HAP-1 (cell line): ENCODE measurements at regions not wholly inside any gene's neighbourhood (a gene's known extent, or its start where the extent isn't known, plus 50 kb on each side); places are given as distances from the start of the nearest gene placed in this dataset.
A peak's percentile ranks its signal among the peaks of the same experiment; 100 is the strongest.
"Not testable (repeated sequence)": the region's sequence is repeated elsewhere in the genome, so short reads cannot be mapped to it uniquely, and the experiment has no call there.

Experiments
- DNase-seq, 2 experiments: peaks; one replicate each; pipeline ENCODE4 v3.0.0-alpha.2; 2016 to 2020; ENCODE audit warnings: low spot score in 2 of 2
- H3K27me3 ChIP-seq: fragments of 250-450 bp; sonication (Bioruptor Pico); 2 replicates; pipeline ENCODE4 v1.5.1; 2020; ENCODE audit warnings: low read depth, mild to moderate bottlenecking, moderate library complexity
- H3K36me3 ChIP-seq: fragments of 250-450 bp; sonication (Bioruptor Pico); replicated peaks from 2 replicates; pipeline ENCODE4 v1.5.1; 2020; ENCODE audit warnings: mild to moderate bottlenecking
- H3K4me1 ChIP-seq: fragments of 250-450 bp; sonication (Bioruptor Pico); 2 replicates; pipeline ENCODE4 v1.5.1; 2020; ENCODE audit warnings: mild to moderate bottlenecking
- H3K4me3 ChIP-seq: fragments of 250-450 bp; sonication (Bioruptor Pico); 2 replicates; pipeline ENCODE4 v1.5.1; 2020; ENCODE audit warnings: mild to moderate bottlenecking, moderate library complexity
- H3K9me3 ChIP-seq: fragments of 250-450 bp; sonication (Bioruptor Pico); 2 replicates; pipeline ENCODE4 v1.5.1; 2020; ENCODE audit warnings: mild to moderate bottlenecking, moderate library complexity
- in situ Hi-C: fragments of 300-500 bp; cut with MboI; formaldehyde crosslinking; loops from 3 replicates; pipeline ENCODE4 v1.14.3; 2020; ENCODE audit warnings: low sequenced_read_pairs, inconsistent platforms, mixed read lengths

DNA sequence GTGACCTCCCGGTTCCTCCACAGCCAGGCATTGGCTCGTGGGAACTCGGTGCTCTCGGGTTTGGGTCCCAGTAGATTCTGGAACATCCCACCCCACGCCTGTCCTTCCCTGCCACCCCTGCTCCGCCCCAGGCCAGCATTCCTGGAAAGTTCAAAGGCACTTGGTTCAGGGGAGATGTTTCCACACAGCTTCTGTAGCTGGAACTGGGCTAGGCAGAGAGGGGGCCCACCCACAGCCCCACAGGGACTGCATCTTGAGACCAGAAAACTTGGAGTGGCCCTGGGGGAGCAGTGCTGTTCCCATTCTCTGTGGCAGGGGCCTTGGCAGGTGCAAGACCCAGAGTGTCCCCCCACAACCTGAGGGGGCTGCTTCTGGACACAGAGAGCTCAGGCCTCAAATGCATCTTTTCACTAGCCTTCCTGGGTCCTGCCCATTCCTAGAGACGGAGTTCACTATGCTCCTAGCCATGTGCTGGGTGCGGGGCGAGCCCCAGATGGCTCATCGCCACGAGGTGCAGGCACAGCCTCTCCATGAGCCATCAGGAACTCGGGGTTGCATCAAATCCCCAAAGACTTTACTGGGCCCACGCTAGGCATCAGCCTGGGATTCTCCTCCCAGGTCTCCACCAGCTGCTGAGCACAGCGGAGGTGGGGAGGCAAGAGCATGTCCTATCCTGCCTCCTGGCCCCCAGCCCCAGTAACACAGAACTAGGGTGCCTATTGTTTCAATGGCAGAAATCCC is 68.7 kb downstream of the ZFP36L2 start:
- Histone ChIP-seq H3K27me3 (no peaks in the 10 kb centered on the region), H3K4me3 (no peak overlapping the region), H3K4me1 (no peaks in the 10 kb centered on the region), H3K36me3 (no peaks in the 10 kb centered on the region), H3K9me3 (no peaks in the 10 kb centered on the region)
- no peak for DNase-seq
- in situ Hi-C loops: no loop called here

DNA sequence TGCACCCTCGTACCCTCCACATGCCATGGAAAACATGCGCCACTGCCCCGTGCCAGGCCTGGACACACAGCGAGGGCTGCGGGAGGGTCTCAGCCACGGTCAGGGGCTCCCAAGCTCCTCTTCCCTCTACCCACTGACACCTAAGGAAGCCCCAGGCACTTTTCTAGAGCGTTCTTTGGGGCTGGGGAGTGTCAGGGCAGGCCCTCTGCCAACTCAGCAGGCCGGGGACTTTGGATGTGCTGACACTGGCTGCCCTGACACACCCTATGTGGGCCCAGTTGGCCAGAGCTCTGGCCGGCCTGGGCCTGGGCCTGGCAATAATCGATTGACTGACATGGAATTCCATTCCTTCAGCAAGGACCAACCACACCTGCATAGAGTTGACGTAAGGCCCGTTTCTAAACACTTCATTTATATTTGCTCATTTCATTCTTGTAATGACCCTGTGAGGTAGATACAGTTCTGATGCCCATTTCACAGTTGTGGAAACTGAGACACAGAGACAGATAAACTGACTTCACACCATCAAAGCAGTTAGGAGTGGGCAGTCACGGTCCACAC is 70.5 kb downstream of the ZFP36L2 start:
- Histone ChIP-seq H3K9me3 (no peaks in the 10 kb centered on the region), H3K27me3 (no peaks in the 10 kb centered on the region), H3K4me3 (no peak overlapping the region), H3K36me3 (no peaks in the 10 kb centered on the region), H3K4me1 (no peaks in the 10 kb centered on the region)
- in situ Hi-C loops: no loop called here
- DNase-seq: no peak

DNA sequence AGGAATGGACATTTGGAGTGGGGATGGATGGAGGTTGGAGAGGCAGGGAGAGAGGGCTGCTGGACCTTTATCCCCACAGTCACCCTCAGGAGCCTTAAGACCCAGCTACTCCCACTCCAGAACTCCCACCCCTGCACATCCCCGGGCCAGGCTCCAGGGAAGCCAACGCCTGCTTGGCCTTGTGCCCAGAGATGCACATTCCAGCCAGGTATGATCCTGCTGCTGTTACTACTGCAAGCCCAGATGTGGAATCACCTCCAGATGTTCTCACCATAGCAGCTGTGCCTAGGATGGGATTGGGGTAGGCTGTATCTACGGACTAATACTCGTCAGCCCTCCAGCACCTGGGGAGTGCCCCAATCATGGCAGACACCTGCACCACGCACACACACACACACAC is 71.7 kb downstream of the ZFP36L2 start:
- Histone ChIP-seq H3K4me3 (no peak overlapping the region), H3K9me3 (no peaks in the 10 kb centered on the region), H3K4me1 (no peaks in the 10 kb centered on the region), H3K36me3 (no peaks in the 10 kb centered on the region), H3K27me3 (no peaks in the 10 kb centered on the region)
- in situ Hi-C loops: no loop called here
- no peak for DNase-seq

DNA sequence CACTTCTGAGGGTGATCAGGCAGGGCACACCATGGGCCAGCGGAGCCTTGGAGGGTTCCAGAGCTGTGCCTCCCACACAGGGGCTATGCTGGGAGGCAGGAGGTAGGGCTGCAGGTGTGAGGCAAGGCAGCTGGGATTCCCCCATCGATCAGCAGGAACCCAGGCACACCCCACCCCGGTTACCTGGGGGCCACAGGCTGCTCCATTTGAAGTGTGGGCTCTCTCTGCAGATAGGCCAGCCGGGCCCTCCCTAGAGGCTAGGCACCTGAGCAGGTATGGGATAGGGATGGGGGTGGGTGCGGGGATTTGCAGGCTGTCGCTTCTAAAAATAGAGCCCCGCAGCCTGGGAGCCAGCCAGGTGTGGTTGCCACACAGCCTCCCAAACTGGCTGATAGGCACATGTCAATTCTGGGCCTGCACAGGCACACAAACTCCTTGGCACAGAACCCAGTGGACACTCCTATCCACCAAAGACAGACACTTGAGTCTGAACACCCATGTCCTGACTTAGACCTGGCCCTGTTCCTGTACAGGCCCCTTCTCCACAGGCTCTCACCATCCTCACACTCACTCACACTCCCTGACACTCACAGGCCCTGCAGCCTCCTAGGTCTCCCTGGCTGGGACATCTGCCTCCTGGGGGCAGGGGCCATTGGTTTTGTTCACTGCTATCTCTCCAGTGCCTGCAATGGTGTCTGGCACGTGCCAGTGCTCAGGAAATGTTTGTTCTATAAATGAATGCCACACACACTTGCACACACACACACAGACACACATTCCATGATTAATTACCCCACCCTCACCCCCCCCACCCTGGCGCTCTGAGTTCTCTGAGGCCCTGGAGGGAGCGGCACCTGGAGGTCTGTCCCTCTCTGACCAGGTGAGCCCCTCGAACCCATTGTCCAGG is 73.4 kb downstream of the ZFP36L2 start:
- DNase-seq: no peak
- H3K9me3 ChIP-seq: no peaks in the 10 kb centered on the region
- H3K36me3 ChIP-seq: no peaks in the 10 kb centered on the region
- no peaks in the 10 kb centered on the region for H3K27me3 ChIP-seq
- H3K4me3 ChIP-seq: no peak overlapping the region
- H3K4me1 ChIP-seq: no peaks in the 10 kb centered on the region
- in situ Hi-C loops: no loop called here

DNA sequence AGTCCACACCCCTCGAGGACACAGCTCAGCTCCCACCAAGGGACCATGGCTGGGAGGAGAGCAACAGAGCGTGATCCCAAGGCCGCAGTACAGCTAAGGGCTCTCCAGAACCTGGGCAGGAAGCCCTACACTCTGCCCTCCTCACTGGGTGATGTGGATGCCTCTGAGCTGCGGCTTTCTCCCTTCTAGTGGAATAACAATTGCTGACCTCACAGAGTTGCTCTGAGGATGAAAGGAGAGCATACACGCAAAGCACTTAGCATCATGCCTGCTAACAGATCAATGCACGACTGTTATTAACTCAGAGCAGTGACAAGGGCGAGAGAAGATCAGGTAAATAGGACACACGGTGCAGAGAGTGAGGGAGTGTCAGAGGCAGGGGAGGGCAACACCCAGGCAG is 74.2 kb downstream of the ZFP36L2 start:
- Histone ChIP-seq H3K4me1 (no peaks in the 10 kb centered on the region), H3K4me3 (no peak overlapping the region), H3K36me3 (no peaks in the 10 kb centered on the region), H3K27me3 (no peaks in the 10 kb centered on the region), H3K9me3 (no peaks in the 10 kb centered on the region)
- in situ Hi-C loops: no loop called here
- DNase-seq: no peak

DNA sequence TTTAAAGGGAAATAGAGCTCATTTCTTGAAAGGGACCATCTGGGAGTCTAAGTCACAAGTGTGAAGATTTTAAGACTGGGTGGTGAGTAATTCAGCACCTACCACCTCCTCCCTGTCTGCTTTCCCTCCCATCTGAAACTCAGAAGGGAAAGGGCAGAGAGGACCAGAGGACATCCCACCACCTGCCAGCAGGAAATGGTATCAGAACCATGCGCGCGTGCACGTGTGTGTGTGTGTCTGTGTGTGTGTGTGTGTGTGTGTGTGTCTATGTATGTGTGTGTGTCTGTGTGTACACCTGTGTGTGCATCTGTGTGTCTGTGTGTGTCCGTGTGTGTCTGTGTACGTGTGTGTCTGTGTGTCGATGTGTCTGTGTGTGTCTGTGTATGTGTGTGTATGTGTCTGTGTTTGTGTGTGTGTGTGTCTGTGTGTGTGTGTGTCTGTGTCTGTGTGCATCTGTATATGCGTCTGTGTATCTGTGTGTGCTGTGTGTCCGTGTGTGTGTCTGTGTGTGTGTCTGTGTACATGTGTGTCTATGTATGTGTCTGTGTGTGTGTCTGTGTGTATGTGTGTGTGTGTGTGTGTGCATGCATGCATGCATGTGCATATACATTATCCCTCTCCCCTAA is 76.8 kb downstream of the ZFP36L2 start:
- DNase-seq: no peak
- in situ Hi-C loops: no loop called here
- no peaks in the 10 kb centered on the region for H3K27me3 ChIP-seq
- no peak overlapping the region for H3K4me3 ChIP-seq
- H3K9me3 ChIP-seq: no peaks in the 10 kb centered on the region
- H3K4me1 ChIP-seq: no peaks in the 10 kb centered on the region
- no peaks in the 10 kb centered on the region for H3K36me3 ChIP-seq

DNA sequence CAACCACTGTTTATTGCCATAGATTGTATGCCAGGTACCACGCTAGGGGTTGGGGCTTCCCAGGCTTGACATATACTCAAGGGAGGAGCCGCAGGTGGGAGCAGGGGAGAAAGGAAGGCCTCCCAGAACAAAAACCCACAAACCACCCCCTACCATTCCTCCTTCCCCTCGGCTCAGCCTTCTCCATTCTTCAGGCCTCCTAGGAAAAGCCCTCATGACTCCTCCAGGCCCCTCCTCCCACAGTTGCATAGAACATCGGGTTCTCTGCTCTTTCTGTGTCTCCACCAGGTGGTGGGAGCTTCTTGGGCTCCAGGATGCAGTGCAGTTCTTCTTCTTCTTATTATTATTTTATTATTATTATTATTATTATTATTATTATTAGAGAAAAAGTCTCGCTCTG is 80.3 kb downstream of the ZFP36L2 start:
- in situ Hi-C loops: no loop called here
- Histone ChIP-seq H3K4me1 (no peaks in the 10 kb centered on the region), H3K9me3 (no peaks in the 10 kb centered on the region), H3K36me3 (no peaks in the 10 kb centered on the region), H3K27me3 (no peaks in the 10 kb centered on the region), H3K4me3 (no peak overlapping the region)
- no peak for DNase-seq

DNA sequence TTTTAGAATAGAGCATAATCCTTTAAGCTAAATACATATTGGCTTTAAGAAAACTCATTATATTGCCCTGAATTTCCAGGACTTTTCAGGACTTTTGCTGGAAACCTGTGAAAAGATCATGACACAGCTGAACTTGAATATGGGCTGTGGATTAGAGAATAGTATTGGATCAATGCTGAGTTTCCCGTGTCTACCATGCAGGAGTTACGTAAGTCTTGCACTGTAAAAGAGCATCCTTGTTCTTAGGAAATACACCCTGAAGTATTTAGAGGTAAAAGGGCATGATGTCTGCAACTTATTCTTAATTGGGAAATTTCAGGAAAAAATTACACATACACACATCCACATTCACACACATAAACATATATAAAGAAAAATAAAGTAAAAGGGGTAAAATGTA is 82.1 kb downstream of the ZFP36L2 start:
- H3K27me3 ChIP-seq: no peaks in the 10 kb centered on the region
- in situ Hi-C loops: no loop called here
- H3K4me1 ChIP-seq: no peaks in the 10 kb centered on the region
- H3K9me3 ChIP-seq: no peaks in the 10 kb centered on the region
- DNase-seq: no peak
- no peak overlapping the region for H3K4me3 ChIP-seq
- H3K36me3 ChIP-seq: no peaks in the 10 kb centered on the region

DNA sequence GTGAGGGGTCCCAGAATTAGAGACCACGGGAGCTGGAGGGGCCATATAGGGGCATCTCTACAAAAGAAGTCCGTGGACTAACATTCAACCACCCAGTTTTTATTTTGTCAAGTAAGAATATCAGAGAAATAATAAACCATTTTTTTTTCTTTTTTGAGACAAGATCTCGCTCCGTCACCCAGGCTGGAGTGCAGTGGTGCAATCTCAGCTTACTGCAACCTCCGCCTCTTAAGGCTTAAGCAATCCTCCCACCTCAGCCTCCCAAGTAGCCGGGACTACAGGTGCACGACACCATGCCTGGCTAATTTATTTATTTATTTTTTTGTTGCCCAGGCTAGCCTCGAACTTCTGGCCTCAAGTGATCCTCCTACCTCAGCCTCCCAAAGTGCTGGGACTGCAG is 82.7 kb downstream of the ZFP36L2 start:
- Histone ChIP-seq H3K36me3 (no peaks in the 10 kb centered on the region), H3K4me3 (no peak overlapping the region), H3K9me3 (no peaks in the 10 kb centered on the region), H3K27me3 (no peaks in the 10 kb centered on the region), H3K4me1 (no peaks in the 10 kb centered on the region)
- DNase-seq: no peak
- in situ Hi-C loops: no loop called here

DNA sequence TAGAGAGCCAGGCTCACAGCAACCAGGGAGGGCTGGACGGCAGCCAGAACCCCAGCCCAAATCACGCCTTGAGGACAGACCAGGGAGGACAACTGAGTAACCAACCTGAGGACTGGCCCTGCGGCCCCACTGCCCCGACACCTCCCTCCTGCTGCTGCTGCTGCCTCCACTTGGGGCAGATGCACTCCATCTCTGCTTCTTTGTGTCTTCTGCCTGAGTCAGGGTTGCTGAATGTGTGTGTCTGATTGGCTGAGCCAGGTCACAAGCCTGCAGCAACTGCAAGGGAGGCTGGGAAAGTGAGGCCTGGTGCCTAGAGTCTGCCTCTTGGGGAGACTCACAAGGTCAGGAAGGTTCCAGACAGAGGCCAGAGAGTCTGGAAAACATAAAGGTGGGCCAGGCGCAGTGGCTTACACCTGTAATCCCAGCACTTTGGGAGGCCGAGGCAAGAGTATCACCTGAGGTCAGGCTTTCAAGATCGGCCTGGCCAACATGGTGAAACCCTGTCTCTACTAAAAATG is 83.4 kb downstream of the ZFP36L2 start:
- Histone ChIP-seq H3K4me3 (no peak overlapping the region), H3K4me1 (no peaks in the 10 kb centered on the region; the same call in 1 of the 2 replicates), H3K36me3 (no peaks in the 10 kb centered on the region), H3K9me3 (no peaks in the 10 kb centered on the region), H3K27me3 (no peaks in the 10 kb centered on the region)
- peak in 1 of 2 experiments; percentile 22 for DNase-seq
- in situ Hi-C loops: no loop called here

DNA sequence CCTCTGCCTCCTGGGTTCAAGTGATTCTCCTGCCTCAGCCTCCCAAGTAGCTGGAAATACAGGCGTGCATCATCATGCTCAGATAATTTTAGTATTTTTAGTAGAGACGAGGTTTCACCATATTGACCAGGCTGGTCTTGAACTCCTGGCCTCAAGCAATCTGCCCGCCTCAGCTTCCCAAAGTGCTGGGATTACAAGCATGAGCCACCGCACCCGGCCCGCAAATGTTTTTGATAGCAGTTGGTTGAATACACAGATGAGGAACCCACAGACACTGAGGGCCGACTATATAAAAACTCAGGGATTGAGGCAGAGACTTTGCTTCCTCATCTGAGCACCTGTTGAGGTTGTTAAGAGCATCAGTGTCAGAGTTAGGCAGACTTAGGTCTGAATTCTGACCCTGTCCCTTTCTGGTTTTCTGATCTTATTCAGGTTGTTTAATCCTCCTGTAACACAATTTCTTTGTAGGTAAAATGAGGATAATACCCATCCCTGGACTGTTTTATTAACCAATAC is 84.7 kb downstream of the ZFP36L2 start:
- H3K4me1 ChIP-seq, H3K27me3 ChIP-seq, H3K4me3 ChIP-seq, in situ Hi-C loops, H3K36me3 ChIP-seq, DNase-seq, H3K9me3 ChIP-seq: not testable (repeated sequence)

DNA sequence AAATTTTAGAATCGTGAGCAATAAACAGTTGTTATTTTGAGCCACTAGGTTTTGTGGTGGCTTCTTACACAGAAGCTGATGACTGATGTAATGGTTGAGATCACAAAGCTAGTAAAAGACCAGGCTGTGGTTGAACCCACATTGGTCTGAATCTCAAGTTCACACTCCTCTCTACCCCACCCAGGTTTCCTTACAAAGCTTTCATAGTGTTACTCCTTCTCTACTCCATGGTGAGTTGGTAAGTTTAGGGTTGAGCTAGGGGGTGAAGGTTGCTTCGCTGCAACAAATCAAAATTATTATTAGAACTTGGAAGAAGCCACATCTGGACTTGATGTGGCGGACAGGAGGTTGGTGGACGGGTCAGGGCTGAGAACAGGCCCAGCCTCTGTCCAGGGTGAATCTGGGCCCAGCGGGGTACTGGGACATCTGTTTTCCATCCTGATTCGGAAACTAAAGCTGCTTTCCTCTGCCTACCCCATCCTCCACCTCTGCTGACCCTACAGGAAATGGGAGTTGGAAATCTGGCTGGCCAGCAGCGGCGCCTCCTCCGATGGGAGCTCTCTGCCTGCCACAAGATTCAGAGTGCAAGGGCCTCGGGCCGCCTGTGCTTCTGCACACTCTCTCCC is 86.3 kb downstream of the ZFP36L2 start:
- H3K36me3 ChIP-seq: no peaks in the 10 kb centered on the region
- DNase-seq: no peak
- no peaks in the 10 kb centered on the region; the same call in 1 of the 2 replicates for H3K4me1 ChIP-seq
- H3K9me3 ChIP-seq: no peaks in the 10 kb centered on the region
- H3K4me3 ChIP-seq: no peak overlapping the region
- in situ Hi-C loops: no loop called here
- H3K27me3 ChIP-seq: no peaks in the 10 kb centered on the region

DNA sequence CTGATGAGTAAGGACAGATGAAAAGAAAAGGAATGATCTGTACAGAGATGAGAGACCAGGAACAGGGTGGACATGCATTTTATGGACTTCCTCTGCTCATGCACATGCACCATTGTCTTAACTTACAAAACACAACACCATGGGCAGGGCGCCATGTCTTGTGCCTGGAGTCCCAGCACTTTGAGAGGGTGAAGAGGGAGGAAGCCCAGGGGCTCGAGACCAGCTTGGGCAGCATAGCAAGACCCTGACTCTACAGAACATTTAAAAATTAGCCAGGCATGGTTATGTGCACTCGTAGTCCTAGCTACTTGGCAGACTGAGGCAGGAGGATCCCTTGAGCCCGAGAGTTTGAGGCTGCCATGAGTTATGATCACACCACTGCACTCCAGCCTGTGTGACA is 86.9 kb downstream of the ZFP36L2 start:
- no peaks in the 10 kb centered on the region for H3K9me3 ChIP-seq
- no peak for DNase-seq
- H3K4me1 ChIP-seq: no peaks in the 10 kb centered on the region; the same call in 1 of the 2 replicates
- in situ Hi-C loops: no loop called here
- no peaks in the 10 kb centered on the region for H3K36me3 ChIP-seq
- no peaks in the 10 kb centered on the region for H3K27me3 ChIP-seq
- no peak overlapping the region for H3K4me3 ChIP-seq
